GM21360 (cell line): ENCODE measurements at regions not wholly inside any gene's neighbourhood (a gene's known extent, or its start where the extent isn't known, plus 50 kb on each side); places are given as distances from the start of the nearest gene placed in this dataset.

Experiments used
- ATAC-seq: cut with Tn5 transposase; IDR thresholded peaks from one replicate; pipeline ENCODE4 v1.9.1; 2021; ENCODE audit warnings: mild to moderate bottlenecking, moderate library complexity; ENCODE audit not compliant: unreplicated experiment

DNA sequence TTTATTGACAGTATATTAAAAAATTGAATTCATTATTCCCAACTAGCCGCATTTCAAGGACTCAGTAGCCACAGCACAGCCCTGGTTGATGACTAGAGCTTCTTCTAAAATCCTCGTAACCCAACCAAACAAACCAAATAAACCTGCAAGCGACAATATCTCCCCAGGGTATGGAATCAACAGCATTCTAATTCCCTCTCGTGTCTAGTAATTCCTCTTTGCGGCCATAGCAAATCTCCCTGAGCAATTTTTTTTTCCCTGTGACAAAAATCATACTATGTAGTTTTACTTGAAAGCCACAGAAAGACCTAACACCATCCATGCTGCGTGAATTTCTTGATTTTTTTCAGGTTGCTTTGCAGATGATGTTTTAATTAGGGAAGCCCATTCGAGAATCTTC is 143.4 kb upstream of the MYOCD start:
- no peak for ATAC-seq

DNA sequence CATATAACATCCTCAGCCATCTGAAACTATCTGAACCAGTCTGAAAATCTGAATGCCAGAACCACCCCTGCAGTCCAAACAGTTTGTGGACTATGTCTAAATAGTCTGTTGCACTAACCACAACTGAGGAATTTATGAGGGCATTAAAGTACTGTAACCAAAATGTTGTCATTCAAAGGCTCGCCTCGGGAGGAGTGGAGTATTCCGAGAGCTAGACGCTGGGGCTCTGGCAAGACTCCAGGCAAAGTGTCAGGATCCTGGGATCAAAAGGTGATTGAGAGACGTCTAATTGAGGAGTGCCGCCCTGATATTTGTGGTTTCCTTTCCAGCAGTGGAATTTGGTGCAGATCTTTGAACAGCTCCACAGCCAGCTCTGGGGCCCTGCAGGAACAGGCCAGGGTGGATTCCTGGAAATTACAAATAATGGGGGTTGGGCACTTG is 142.9 kb upstream of the MYOCD start:
- no peak for ATAC-seq

DNA sequence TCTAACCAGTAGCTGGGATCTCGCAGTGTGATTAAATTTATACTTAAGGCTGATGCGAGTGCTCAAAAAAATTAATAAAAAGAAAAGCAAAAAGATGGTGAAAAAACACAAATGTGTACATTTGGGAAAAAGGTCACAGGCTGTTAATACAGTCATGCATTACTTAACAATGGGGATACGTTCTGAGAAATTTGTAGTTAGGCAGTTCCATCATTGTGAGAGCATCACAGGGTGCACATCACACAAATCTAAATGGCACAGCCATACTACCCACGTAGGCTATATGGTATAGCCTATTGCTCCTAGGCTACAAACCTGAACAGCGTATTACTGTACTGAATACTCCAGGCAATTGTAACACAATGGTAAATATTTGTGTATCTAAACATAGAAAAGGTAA is 142.4 kb upstream of the MYOCD start:
- no peak for ATAC-seq

DNA sequence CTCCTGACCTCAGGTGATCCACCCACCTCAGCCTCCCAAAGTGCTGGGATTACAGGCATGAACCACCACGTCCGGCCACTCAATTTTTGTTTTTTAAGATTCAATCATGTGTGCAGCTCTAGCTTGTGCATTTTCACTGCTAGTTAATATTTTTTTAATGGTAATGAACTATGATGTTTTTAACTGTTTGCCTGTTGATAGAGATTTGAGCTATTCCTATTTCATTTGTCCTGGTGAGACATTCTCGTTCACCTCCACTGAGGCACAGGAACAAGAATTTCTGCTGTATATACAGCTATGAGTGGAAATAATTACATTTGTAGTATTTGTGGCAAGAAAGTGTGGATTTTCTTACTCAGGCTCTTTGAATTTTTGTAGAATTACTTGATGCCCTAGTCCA is 137.7 kb upstream of the MYOCD start:
- ATAC-seq, result no peak

DNA sequence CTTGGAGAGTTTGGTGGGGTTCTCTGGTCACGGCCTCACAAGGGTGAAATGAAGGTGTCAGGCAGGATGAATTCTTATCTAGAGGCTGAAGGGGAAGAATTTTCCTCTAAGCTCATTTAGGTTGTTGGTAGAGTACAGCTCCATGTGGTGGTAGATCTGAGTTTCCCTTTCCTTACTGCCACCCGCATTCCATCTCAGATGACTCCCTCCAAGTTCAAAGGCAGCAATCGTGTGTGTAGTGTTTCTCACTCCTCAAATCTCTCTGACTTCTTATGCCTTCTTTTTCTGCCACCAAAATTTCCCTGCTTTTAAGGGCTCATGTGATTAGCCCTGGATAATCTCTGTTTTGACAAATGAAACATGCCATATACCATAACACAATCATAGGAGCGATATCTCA is 135.5 kb upstream of the MYOCD start:
- no peak for ATAC-seq

GRCh38 chr17:12536021-12536420 is 129.7 kb upstream of the MYOCD start:
- no peak for ATAC-seq

- no peak for ATAC-seq
These were observed 129.2 kb upstream of the MYOCD start for GRCh38 chr17:12536472-12536871.

DNA sequence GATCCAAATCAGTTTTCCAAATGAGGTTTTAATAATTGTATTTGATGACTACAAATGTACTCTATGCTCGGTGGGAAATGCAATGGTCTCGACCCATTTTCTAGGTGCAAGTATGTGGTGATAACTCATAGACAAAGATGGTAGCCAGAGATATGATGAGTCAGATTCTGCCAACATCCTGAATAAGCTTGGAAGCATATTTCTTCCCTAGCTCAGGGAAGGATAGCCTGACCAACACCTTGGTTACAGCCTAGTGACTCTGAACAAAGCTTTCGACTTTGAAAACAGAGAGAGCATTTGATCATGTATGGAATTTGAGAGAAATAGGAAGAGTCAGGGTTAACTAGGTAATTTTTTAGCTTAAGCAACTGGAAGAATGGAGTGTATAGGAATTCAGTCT is 128.3 kb upstream of the MYOCD start:
- ATAC-seq, result no peak

DNA sequence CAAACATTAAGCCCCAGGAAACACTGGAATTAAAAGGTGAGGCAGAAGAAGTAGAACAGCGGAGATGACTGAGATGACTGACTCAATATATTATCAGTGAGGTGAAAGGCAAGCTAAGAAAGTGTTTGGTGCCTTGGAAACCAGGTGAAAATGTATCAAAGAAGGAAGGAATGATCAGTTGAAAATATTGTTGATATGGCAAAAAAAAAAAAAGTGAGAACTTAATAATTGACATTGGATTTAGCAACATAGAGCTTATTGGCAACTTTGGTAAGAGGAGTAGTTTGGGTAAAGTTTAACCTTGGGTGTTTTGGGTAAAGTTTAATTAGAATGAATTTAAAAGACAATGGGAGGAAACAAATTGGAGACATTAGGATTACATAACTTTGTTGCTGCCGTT is 127.7 kb upstream of the MYOCD start:
- no peak for ATAC-seq

DNA sequence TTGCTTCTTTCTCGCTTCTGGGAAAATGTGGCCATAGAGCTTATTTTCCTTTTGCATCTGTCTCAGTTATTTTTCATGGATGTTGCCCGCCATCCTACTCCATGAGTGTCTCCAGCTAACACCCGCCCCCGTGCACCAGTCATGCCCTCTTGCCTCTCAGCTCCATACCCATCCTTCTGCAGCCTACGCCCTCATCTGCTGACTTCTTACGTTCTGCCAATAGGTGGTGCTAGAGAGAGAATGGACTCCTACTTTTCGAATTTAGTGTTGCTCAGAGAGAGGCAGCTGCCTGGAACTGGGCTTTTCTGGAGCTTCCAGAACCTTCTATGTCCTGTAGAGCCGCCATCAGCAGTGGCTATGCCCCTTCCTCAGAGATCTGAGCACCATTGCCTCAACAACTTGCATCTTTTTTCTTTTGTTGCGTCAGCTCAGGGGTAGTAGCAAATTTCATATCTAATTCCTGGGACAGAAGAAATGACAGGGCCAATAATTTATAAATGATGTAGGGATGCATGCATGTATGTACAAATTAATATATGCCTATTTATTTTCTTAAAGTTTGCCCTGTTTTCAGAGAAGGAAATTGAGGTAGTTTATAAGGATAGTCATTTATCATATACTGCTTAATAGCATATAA is 119.7 kb upstream of the MYOCD start:
- no peak for ATAC-seq

DNA sequence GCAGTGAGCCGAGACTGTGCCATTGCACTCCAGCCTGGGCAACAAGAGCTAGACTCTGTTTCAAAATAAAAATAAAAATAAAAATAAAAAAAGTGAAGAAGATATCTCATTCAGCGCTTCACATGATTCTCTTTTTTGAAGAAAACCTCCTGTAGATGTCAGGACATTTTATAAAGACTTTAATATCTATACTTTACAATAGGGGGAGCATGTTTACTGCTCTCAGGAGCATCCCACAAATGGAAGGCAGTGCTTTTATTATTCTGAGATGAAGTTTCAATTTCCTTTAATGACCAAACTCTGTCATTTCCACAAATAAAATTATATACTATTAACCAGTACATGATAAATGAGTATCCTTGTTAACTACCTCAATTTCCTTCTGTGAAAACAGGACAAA is 118.7 kb upstream of the MYOCD start:
- ATAC-seq, result no peak

DNA sequence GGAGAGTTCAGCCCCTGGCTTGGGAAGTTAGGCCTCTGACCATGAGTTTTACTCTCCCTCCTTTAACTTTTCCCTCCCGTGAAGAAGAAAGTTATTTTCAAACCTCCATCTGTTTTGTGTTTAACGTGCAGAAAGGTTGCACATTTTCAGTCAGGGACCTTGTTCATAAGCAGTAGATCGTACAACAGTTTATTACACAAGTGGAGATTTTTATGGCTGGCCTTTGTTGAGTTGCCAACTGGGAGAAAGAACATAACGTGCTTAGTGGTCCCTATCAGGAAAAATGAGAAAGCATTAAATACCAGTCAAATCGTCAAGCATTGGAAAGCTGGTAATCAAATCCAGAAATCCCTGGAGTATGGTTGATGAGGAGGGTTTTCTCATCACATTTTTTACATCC is 117.9 kb upstream of the MYOCD start:
- ATAC-seq, result no peak

DNA sequence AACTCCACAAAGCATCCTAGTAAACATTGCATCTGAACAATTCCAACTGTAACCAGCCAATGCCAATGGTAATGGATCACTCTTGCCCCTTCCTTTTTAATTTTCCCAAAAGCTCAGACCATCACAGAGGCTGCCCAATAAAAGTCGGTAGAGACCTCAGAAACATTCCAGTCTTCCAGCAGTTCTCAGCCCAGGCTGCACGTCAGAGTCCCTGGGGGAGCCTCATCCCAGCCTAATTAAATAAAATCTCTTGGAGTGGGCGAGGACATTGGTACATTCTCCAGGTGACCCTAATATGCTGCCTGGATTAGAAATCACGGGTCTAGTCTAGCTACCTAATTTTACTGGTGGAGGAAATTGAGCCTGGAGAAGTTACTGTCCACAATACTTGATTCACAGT is 117.1 kb upstream of the MYOCD start:
- no peak for ATAC-seq

GRCh38 chr17:12549499-12550041 is 116.1 kb upstream of the MYOCD start:
- ATAC-seq, result no peak

- ATAC-seq, result no peak
These were observed 112.1 kb upstream of the MYOCD start for GRCh38 chr17:12553625-12554024.

DNA sequence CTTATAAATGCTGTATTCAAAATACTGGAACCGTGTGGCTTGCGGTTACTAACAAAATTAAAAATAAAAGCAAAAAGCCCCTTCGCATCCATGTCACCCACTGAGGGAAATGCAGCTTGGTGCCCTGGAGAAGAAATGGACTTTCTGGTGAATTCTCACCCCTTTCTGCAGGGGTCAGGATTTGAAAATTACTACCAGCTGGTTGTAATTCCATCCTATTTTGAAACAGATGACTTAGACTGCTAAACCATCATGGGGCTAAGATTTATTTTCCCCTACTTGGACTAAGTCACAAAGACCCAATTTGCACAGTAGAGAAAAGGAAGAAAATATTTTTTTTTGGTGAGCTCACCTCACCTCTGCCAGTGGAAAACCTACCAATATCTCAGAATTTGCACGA is 111.4 kb upstream of the MYOCD start:
- no peak for ATAC-seq

DNA sequence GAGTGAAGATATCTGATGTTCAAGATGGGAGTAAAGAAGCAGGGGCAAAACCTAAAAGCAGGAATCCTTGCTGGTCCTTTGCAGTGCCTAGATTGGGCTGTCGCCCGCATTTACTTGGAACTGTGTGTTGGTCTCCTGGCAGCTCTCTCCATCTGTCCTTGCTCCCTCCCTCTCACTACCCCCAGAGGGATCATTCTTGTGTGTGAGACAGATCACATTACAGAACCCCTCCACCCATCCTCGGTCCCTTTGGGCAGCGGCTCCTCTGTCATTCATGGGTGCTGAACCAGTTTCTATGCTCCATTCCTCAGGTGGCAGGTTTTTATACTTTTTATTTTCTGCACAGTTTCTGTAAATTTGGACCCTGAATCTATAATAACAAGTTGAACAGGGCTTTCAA is 99.4 kb upstream of the MYOCD start:
- no peak for ATAC-seq

GRCh38 chr17:12567077-12568053 is 98.3 kb upstream of the MYOCD start:
- ATAC-seq, result no peak

- no peak for ATAC-seq
These were observed 97.1 kb upstream of the MYOCD start for GRCh38 chr17:12568358-12569251.

DNA sequence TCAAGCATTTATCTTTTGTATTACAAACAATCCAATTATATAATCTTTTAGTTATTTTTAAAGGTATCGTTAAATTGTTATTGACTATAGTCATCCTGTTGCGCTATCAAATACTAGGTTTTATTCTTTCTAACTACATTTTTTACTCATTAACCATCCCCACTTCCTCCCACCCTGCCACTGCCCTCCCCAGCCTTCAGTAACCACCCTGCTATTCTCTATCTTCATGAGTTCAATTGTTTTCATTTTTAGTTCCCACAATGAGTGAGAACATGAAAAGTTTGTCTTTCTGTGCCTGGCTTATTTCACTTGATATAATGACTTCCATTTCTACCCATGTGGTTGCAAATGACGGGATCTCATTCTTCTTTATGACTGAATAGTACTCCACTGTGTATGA is 94.1 kb upstream of the MYOCD start:
- no peak for ATAC-seq

DNA sequence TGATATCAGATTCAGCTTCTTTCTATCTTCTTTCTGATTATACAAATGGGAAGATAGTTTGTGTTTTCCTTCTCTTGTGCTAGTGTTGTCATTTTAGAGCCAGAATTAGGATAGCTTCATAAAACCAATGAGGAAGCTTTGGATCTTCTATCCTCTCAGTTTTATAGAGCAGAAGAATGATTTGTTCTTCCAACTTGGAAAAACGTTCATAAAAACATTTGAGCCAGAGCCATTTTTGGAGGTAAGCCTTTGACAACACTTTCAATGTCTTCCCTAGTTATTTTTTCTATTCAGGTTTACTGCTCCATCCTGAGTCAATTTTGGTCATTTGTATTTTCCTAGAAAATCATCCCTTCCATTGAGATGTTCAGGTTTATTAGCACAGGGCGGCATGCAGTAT is 91.2 kb upstream of the MYOCD start:
- ATAC-seq, result no peak
